ENCODE measurements at regions not wholly inside any gene's neighbourhood (a gene's known extent, or its start where the extent isn't known, plus 50 kb on each side); places are given as distances from the start of the nearest gene placed in this dataset.
A peak's percentile ranks its signal among the peaks of the same experiment; 100 is the strongest.
"Not testable (repeated sequence)": the region's sequence is repeated elsewhere in the genome, so short reads cannot be mapped to it uniquely, and the experiment has no call there.

GRCh38 chr6:78528926-78529325 is 338.4 kb upstream of the IRAK1BP1 start:
- no peak overlapping the region for H3K4me3 ChIP-seq (ENCODE audit: low read depth, low read length)
- no peak for DNase-seq (ENCODE audit: low read depth)
- no peak for TF ChIP-seq CTCF (conservative IDR thresholded peaks at IDR 0.05; ENCODE audit: low read depth, low read length)

- no peak overlapping the region for H3K4me3 ChIP-seq (ENCODE audit: low read depth, low read length)
- no peak for DNase-seq (ENCODE audit: low read depth)
- TF ChIP-seq CTCF (conservative IDR thresholded peaks at IDR 0.05; ENCODE audit: low read depth, low read length): no peak
Measured at GRCh38 chr6:78530208-78530607, 337.1 kb upstream of the IRAK1BP1 start.

- peak overlapping the region; percentile 3 for H3K4me3 ChIP-seq (ENCODE audit: low read depth, low read length)
- peak; percentile 56 for DNase-seq (ENCODE audit: low read depth)
- no peak for TF ChIP-seq CTCF (conservative IDR thresholded peaks at IDR 0.05; ENCODE audit: low read depth, low read length)
Measured at GRCh38 chr6:78533426-78533825, 333.9 kb upstream of the IRAK1BP1 start.

GRCh38 chr6:78533876-78534275 is 333.5 kb upstream of the IRAK1BP1 start:
- no peak for TF ChIP-seq CTCF (conservative IDR thresholded peaks at IDR 0.05; ENCODE audit: low read depth, low read length)
- H3K4me3 ChIP-seq (ENCODE audit: low read depth, low read length): no peak overlapping the region
- DNase-seq (ENCODE audit: low read depth): no peak

GRCh38 chr6:78538002-78538401 is 329.3 kb upstream of the IRAK1BP1 start:
- H3K4me3 ChIP-seq (ENCODE audit: low read depth, low read length): no peak overlapping the region
- no peak for TF ChIP-seq CTCF (conservative IDR thresholded peaks at IDR 0.05; ENCODE audit: low read depth, low read length)
- DNase-seq (ENCODE audit: low read depth): no peak

GRCh38 chr6:78547636-78548035 is 319.7 kb upstream of the IRAK1BP1 start:
- H3K4me3 ChIP-seq (ENCODE audit: low read depth, low read length); DNase-seq (ENCODE audit: low read depth): not testable (repeated sequence)

GRCh38 chr6:78551361-78551760 is 316.0 kb upstream of the IRAK1BP1 start:
- no peak overlapping the region for H3K4me3 ChIP-seq (ENCODE audit: low read depth, low read length)
- no peak for DNase-seq (ENCODE audit: low read depth)
- TF ChIP-seq CTCF (conservative IDR thresholded peaks at IDR 0.05; ENCODE audit: low read depth, low read length): no peak

- H3K4me3 ChIP-seq (ENCODE audit: low read depth, low read length): no peak overlapping the region
- no peak for DNase-seq (ENCODE audit: low read depth)
- no peak for TF ChIP-seq CTCF (conservative IDR thresholded peaks at IDR 0.05; ENCODE audit: low read depth, low read length)
Measured at GRCh38 chr6:78552435-78552834, 314.9 kb upstream of the IRAK1BP1 start.

All from choroid plexus epithelial cell (primary cell).